NCI-H82 treated with DMSO at 0.1 percent for 48 hours (cell line): ENCODE measurements at regions not wholly inside any gene's neighbourhood (a gene's known extent, or its start where the extent isn't known, plus 50 kb on each side); places are given as distances from the start of the nearest gene placed in this dataset.
"Not testable (repeated sequence)": the region's sequence is repeated elsewhere in the genome, so short reads cannot be mapped to it uniquely, and the experiment has no call there.

Source experiments
- DNase-seq: peaks from one replicate; lab custom pipeline; 2025; ENCODE audit not compliant: unreplicated experiment; lab: John Stamatoyannopoulos, UW

DNA sequence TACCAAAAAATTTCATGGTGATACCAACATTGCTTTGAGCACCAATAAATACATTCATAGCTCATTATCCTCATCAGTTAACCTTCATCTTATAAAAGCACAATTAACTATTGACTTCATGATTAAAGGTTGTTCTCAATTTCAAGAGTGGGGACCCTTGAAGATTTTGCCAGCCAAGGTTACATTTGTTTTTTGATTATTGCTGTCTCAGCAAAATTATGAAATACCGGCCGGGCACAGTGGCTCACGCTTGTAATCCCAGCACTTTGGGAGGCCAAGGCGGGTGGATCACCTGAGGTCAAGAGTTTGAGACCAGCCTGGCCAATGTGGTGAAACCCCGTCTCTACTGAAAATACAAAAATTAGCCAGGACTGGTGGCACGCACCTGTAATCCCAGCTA, 96.1 kb upstream of the SLC7A11 start:
- DNase-seq, result not testable (repeated sequence)

DNA sequence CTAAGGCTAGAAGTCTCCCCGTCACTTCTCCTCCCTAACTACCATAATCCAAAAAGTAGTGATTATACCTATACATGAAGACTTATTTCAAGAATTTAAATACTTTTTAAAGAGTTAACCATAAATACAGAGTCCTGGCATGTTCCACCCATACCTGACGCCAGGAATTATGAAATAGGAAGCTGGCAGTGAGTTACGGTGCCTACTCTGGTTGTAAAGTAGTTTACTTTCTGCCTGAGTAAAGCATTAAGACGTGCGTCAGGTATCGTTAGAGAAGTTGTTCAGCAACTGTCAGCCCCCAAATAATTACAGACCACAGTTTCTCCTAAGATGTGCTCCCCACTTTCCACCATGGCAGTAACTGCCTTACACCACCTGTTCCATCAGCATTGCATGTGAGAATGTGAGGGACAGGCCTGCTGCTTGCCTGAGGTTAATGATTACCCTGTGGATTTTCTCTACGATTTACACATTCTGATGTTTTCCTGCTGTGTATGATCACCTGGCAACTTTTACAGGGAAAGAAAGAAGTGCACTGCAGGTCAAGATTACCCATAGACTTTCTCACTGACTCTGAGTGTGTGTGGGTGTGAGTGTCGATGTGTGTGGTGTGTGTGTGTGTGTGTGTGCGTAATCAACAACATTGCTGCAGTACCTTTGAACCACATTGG, 92.3 kb upstream of the SLC7A11 start:
- no peak for DNase-seq

DNA sequence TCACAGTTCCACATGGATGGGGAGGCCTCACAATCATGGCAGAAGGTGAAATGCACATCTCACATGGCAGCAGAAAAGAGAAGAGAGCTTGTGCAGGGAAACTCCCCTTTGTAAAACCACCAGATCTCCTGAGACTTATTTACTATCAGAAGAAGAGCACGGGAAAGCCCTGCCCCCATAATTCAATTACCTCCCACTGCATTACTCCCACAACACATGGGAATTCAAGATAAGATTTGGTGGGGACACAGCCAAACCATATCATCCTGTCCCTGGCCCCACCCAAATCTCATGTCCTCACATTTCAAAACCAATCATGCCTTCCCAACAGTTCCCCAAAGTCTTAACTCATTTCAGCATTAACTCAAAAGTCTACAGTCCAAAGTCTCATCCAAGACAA, 90.3 kb upstream of the SLC7A11 start:
- DNase-seq, result not testable (repeated sequence)

DNA sequence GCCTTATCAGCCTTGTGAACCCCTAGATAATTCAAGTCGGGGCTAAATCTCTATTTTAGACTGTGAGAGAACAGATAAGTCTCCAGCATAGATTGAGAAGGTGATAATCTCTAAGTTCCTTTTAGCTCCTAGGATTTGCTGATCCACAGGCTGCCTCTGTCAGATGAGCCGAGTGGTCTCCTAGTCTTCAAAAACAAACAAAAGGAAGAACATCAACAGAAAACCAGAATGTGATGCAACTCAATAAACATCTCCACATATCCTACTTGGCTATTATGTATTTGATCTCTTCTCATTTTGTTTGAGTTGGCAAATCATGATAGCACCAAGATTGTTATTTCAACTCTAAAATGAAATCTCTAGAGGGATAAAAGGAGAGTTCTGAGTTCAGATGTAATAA, 88.4 kb upstream of the SLC7A11 start:
- no peak for DNase-seq

DNA sequence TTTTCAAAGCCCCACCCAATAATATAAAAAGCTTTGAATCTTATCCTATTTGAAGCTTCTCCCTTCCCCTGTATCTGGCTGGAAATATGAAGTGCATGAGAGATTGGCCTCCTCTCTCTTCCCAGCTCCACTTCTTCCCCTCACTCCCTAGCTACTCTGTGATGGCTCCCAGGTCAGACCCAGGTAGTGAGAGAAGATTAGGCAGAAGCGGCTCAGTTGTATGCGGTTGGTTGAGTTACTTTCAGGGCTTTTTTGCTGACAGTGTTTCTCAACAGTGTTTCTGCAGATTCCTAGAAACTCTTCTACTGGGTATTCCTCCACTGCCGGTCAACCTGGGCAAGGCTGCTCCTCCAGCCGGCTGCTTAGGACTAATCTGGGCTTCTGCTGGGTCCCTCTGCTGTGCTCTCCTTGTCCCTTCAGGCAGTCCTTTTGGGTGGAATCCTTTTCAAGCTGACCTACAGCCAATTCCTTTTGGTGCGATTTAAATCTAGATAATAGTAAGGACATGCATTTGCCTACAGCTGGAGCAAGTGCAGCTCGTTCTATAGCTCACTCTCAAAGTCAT, 87.4 kb upstream of the SLC7A11 start:
- DNase-seq, result no peak

DNA sequence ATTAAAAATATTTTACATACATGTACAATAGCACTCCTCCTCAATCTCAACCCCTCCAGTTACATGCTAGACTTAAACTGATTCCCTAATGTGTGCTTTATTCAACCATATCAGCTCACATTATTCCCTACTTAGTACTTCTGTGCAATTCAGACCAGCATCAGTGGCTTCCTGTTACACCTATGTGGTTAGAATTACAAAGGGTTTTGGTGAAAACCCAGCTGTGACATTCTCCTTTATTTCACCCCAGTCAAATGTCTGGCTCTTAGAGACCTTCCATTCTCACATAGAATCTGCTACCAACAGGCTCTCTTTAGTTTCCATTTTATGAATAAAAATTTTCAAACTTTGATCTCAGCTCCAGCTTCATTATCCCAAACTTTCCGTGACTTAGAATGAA, 85.2 kb upstream of the SLC7A11 start:
- DNase-seq, result no peak

DNA sequence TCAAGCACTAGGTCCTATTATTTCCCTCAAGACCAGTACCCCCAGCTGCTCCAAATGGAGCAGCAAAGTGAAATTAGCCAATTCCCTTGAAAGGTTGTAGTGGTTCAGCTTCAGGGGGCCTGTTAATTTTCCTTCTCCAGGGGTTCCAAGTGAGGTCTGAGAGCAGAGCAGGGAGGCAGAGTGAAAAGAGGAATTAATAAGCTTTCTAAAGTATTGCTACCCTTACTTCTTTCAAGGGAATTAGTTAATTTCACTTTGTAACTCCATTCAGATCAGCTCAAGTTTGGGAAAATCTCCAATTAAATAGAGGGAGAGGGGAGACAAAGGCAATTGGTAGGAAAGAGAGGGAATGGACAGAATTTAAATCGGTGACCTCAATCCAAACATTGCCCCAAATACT, 78.7 kb upstream of the SLC7A11 start:
- DNase-seq, result no peak

DNA sequence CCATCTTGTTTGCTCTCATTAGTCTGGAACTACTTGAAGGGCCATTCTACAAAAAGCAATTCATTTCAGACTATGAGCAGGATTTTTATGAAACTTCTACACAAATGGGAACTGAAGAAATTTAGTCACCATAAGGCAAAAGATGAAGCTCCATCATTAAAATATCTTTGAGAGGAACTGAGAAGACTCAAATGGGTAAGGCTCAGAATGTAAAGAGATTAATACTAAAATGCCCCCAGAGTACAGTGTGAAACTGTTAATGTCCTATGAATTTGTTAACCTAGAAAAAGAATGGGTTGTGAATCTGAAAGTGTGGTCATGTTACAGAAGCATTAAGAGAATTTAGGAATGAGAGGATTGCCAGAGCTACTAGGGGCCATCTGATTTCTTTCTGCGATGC, 77.9 kb upstream of the SLC7A11 start:
- no peak for DNase-seq

DNA sequence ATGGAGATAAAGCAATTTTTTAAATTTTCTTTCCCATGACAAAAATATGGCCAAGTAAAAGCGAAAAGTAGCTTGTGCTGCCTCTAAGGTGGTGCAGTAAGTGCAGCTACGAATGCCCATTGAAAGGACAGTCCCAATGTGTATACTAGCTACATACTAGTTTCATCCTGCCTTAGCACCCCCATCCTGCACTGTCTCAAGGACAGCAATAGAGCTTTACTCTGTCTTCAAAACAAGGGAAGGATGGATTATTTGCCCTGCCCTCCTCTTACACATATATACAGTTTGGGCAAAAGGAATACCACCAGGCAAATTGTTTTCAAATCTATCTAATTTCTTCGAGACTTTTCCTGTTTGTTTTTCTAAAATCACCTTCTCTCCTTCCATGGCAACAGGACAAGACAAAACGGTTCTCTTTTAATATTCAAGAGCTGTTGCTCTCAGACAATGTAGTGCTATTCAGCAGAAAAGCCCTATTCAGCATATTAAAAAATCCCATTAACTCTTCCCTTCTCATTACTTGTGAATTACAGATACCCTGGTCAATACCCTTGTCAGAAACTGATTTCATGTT, 75.1 kb upstream of the SLC7A11 start:
- DNase-seq, result no peak

DNA sequence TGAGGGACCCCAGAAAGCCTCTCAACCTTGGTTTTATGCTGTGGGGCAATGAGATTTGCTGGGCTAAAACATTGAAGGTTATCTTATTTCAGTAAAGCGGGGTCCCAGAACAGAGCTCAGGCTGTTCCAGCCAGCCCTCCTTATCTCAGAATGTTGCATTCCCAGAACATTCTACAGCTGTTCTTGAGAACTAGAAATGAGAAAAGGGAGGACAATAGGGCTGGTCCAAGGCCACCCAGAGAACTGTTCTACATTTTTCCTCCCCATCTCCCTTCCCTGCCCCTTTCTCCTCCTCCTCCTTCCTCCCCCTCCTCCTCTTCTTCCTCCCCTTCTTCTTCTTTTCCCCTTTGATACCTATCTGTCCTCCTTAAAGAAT, 70.4 kb upstream of the SLC7A11 start:
- DNase-seq, result no peak

DNA sequence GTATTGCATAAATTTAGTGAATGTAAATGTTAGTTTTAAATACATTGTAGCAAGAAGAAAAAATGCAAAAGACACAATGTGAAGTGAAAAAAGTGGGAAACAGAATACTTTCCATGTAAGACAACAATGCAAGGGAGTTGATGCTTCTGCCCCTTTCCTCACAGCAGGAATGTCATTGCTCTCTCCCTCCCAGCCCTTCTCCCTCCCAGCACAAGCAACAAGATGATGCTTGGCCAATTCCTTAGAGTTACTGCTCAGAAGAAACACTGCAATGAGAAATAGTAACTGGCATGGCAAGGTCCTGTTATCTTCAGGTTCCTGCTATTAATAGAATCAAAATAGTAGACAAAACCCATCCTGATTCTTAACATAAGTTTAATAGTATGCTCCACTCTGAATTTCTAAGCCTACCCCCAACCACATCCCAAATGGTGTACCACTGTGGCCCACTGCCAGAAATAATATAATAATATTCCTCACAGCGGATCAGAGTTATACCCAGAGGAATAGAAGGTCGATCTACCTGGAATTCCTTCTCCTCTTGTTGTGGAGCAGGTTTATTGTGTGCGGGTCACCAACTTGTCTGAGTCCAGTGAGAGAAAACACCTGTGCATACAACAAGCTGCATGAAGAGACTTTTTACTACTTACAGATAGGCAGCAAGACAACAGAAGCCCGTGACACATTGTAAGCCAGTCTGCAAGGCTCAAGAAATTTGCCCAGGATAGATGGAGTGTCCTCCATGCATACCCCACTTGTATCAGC, 69.8 kb upstream of the SLC7A11 start:
- DNase-seq, result no peak

DNA sequence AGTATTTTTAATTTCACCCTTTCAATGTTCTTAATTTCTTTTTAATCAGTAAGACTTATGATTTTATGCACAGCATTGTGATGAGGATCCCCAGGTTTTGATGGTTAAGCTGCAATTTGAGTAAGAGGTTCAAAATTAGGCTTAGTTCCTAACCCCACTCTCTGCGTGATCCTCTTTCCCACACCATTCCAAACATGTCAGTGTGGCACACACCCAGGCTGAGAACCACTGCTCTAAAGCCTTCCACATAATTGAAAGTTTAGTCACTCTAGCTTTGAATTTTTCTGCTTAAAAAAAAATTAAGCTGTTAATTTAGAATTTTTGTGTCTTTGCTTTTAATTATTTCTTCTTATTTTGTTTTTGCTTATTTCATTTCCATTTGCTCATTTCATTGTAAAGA, 68.8 kb upstream of the SLC7A11 start:
- no peak for DNase-seq

DNA sequence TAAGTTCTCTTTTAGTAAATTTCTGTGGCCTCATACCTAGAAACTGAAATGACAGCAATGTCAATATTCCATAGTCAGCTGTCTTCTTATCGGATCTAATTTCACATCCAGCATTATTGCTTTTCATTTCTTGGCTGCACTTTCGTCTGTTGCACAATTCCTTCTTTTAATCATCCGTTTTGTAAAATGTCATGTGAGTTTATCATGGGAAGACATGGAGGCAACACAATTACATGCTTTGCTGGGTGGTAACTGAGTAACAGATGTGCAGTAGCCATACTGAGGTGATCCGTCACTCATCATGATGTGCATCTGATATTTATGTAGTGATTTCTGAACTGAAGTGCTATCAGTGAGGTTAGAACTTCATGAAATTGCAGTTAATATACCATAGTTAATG, 68.3 kb upstream of the SLC7A11 start:
- DNase-seq, result no peak

DNA sequence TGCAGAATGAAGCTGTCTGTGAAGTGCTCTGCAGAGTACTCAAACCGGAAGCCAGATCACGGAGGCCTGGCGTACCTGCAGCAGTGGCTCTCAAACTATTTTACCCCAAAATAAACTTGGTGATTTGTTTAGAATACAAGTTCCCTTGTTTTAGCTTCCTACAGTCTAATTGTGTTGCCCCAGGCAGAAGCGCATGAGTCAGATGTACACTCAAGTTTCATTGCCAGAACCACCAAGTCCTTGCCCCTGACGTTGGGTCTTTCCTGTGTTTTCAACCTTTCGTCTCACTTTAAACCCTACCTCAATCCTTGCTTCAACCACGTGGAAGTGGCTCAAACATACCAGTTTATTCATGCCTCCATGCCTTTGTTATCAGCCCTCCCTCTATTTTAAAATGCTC, 66.2 kb upstream of the SLC7A11 start:
- no peak for DNase-seq

DNA sequence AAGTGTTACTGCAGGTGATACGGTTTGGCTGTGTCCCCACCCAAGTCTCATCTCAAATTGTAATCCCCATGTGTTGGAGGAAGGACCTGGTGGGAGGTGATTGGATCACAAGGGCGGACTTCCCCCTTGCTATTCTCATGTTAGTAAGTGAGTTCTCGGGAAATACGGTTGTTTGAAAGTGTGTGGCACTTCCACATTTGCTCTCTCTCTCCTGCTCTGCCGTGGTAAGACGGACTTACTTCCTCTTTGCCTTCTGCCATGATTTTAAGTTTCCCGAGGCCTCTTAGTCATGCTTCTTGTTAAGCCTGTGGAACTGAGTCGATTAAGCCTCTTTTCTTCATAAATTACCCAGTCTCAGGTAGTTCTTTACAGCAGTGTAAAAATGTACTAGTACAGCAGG, 65.2 kb upstream of the SLC7A11 start:
- no peak for DNase-seq

DNA sequence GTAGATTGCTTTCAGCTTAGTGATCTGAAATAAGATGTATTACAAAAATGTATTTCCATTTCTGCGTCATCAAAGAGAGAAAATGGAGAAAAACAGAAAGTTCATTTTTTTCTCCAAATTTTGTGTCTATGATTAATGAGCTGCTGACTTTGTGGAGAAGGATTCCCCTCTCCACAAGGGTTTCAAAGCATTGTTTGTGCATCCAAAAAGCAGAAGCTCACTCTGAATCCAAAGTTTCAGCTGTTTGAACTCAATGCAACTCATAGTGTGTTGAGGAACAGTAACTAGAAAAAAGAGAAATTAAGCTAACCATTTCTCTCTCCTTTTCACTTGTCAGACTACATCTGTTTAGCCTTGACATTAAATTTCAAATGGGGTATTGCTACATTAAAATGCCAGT, 62.9 kb upstream of the SLC7A11 start:
- DNase-seq, result no peak

DNA sequence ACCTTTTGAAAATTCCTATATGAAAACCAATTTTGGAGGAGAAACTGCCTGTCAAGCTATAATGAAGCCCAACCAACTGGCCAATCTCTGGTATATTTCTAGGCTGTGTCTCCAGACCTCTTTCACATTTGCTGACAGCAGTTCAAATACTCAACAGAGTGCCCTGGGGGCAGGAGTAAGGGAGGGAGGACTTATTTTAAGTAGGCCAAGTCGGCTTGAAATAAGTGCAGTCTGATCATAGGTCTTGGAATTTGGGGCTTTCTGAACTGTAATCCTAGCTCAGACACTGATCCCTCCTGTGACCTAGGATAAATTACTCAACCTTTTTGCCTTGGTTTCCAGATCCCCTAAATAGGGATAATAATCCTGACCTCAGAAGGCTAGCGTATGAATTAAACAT, 59.4 kb upstream of the SLC7A11 start:
- DNase-seq, result peak; percentile 3

DNA sequence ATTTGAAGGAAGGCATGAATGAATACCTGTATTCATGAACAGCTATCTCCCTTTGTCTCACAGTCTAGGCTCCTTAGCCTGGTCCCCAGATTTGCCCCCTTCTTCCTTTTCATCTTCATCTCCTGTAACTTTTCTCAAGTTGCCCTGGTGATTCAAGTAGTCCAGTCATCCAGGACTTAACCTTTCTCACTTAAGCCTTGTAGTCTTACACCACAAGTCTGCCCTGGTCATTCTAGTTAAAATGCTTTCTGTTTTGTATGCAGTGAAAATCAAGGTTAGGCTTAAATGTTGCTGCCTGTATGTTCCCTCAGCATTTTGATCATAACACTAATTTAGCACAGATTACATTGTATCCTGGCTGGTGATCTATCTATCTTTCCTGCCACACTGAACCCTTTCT, 58.5 kb upstream of the SLC7A11 start:
- no peak for DNase-seq

DNA sequence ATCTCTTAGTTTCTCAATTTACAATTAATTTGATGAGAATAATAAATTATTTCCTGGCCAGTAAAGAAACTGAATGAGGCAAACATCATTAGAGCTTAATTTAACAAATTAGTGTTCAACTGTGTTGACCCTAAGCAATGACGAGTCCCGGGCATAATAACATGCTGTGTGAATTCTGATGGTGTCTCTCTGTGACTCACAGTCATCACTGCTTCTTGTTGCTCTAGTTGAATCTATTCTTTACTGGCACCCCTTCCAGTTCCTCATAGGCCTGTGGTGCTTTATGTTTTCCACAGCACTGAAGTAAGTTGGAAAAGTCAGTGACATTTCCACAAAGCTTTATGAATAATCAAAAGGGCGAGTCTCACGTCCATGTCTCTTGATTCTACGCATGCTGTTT, 57.7 kb upstream of the SLC7A11 start:
- DNase-seq, result no peak

DNA sequence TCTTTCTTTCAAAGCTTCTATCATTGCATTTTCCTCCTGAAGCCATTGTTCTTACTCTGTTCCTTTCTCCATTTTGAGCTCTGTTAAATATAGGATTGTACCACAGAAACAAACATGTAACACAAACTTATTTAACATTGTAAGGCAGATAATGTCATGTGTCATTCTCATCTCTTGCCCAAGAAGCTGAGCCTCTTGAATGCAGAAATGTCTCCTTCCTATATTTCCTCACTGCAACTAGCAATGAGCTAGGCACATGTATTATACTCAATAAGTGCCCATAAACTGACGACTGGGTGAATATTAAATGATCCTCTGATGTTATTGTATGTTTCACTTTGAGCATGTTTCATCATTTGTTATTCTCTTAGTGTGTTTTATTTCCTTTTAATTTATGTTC, 56.7 kb upstream of the SLC7A11 start:
- DNase-seq, result no peak

DNA sequence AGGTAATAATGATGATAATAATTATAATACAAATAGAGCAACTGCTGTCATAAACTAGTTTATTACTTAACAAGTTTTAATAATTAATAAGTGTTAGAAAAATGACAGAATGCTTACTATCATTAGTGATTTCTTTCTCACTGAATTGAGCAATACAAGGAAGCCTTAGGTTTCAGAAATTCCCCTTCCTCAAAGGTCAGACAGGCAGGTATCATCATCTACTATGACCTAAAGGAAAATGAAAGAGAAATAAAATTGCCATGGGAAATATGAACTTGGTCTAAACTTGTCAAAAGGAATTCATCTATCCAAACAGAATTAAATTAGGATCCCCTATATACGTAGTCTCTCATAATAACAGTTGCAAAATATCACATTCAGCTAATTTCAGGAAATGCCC, 56.3 kb upstream of the SLC7A11 start:
- DNase-seq, result no peak

DNA sequence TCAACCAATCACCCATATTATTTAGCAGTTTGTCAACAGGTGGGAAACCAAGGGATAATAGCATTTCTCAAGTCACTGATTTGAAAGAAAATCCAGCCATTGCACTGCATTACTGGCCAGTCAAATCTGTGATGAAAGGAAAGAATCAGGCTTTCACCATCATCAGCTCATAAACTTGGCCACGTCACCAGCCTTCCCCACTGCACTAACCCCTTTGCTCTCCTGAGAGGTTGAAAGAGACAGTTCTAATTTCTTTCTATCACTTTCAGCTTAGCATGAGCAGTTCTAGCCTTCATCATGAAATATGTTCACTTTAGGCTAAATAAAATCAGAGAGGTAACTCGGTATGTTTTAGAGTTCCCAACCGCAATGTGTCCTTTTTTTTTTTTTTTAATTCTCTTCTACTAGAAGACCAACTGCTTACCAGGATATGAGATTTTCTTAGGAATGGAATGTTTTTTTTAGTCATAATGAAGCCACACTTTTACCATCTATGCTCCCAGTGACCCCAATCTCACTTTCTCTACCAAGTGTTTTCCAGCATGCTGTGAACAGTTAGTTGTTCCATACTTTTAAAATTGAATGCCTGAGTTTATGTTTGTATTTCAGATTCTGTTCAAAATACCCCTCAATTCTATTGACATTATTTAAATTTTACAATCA, 55.7 kb upstream of the SLC7A11 start:
- no peak for DNase-seq
